ENCODE measurements at regions not wholly inside any gene's neighbourhood (a gene's known extent, or its start where the extent isn't known, plus 50 kb on each side); places are given as distances from the start of the nearest gene placed in this dataset.

DNA sequence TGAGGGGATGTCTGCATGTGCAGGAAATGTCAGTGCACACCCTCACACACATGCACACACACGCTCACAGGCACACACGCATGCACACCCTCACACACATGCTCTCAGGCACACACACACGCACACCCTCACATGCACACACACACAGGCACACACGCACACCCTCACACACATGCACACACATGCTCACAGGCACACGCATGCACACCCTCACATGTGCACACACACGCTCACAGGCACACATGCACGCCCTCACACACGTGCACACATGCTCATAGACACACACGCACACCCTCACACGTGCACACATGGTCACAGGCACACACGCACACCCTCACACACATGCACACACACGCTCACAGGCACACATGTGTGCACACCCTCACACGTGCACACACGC, 77.6 kb upstream of the ZNF469 start:
- H3K4me3 ChIP-seq, result no peak overlapping the region
- no peak overlapping the region for H3K27ac ChIP-seq
- ATAC-seq (no peak), DNase-seq (no peak)
- no peaks in the 10 kb centered on the region for H3K36me3 ChIP-seq (replicated peaks in 1 of 2; ENCODE audit: insufficient read depth in 1 of 2, low read depth in 2 of 2)
- no peaks in the 10 kb centered on the region for H3K4me1 ChIP-seq
- intact Hi-C loops (cut with DNase I), result no loop called here
- 81 to 82% methylated on average over 13 to 14 of the region's 14 CpGs for WGBS, 2 donors
- TF ChIP-seq, protein P1, sequence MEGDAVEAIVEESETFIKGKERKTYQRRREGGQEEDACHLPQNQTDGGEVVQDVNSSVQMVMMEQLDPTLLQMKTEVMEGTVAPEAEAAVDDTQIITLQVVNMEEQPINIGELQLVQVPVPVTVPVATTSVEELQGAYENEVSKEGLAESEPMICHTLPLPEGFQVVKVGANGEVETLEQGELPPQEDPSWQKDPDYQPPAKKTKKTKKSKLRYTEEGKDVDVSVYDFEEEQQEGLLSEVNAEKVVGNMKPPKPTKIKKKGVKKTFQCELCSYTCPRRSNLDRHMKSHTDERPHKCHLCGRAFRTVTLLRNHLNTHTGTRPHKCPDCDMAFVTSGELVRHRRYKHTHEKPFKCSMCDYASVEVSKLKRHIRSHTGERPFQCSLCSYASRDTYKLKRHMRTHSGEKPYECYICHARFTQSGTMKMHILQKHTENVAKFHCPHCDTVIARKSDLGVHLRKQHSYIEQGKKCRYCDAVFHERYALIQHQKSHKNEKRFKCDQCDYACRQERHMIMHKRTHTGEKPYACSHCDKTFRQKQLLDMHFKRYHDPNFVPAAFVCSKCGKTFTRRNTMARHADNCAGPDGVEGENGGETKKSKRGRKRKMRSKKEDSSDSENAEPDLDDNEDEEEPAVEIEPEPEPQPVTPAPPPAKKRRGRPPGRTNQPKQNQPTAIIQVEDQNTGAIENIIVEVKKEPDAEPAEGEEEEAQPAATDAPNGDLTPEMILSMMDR (IDR thresholded peaks at IDR 0.05), result no peak
- no peak for TF ChIP-seq POLR2A (IDR thresholded peaks at IDR 0.05)
- H3K27me3 ChIP-seq, result no peaks in the 10 kb centered on the region
- H3K9me3 ChIP-seq, result no peaks in the 10 kb centered on the region

DNA sequence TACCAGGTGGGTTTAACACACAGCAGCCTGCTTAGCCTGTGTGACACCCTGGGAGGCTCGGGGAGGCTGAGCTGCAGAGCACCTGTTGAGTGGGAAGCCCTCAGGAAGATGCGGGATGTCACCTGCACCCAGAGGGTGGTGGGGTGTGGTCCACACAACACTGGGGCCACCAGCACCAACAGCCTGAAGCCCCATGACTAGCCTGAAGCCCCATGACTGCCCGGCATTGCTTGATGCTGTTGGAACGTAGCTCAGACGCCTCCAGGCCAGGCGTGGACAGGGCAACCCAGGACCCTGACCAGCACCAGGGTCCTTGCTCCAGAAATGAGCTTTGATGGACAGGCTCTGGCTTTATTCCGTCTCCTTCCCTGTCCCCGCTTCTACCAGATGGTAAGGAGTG, 76.3 kb upstream of the ZNF469 start:
- no peaks in the 10 kb centered on the region for H3K27me3 ChIP-seq
- H3K4me1 ChIP-seq, result no peaks in the 10 kb centered on the region
- intact Hi-C loops (cut with DNase I), result no loop called here
- ATAC-seq (no peak), DNase-seq (no peak)
- WGBS, 2 donors, result 84 to 88% methylated on average over 7 to 8 of the region's 8 CpGs
- H3K4me3 ChIP-seq, result no peak overlapping the region
- no peaks in the 10 kb centered on the region for H3K9me3 ChIP-seq
- no peaks in the 10 kb centered on the region for H3K36me3 ChIP-seq (replicated peaks in 1 of 2; ENCODE audit: insufficient read depth in 1 of 2, low read depth in 2 of 2)
- H3K27ac ChIP-seq, result no peak overlapping the region
- TF ChIP-seq, protein P1 (IDR thresholded peaks at IDR 0.05), result no peak
- TF ChIP-seq POLR2A (IDR thresholded peaks at IDR 0.05), result no peak

DNA sequence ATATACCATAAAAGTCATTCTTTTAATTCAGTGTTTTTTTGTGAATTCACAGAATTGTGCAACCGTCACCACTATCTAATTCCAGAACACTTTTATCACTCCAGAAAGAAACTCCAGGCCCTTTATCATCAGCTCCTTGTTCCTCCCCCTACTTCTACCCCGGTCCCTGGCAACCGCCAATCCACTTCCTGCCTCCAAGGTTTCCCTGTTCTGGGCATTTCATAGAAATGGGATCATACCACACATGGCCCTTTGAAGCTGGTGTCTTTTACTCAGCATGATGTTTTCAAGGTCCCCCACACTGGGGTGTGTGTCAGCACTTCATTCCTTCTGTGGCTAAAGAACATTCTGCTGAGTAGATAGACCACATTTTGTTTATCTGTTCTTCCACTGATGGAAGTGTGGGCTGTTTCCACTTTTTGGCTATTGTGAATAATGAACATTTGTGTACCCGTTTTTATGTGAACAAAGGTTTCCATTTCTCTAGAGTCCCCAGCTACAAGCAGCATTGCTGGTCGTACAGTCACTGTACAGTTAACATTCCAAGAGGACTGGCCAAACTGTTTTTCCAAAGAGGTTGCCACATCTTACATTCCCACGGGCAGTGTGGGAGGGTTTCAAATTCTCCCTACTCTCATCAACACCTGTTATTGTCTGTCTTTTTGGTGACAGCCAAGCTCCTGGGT, 75.8 kb upstream of the ZNF469 start:
- Histone ChIP-seq H3K27ac (no peak overlapping the region), H3K36me3 (replicated peaks in 1 of 2; ENCODE audit: insufficient read depth in 1 of 2, low read depth in 2 of 2) (no peaks in the 10 kb centered on the region), H3K4me1 (no peaks in the 10 kb centered on the region), H3K27me3 (no peaks in the 10 kb centered on the region), H3K9me3 (peaks cover 0 to 4% (median 0%) of the 10 kb centered on the region in 3 donors), H3K4me3 (no peak overlapping the region)
- TF ChIP-seq POLR2A (IDR thresholded peaks at IDR 0.05), result no peak
- TF ChIP-seq, protein P1 (IDR thresholded peaks at IDR 0.05), result no peak
- intact Hi-C loops (cut with DNase I), result no loop called here
- DNase-seq (peak in 1 of 4 donors; percentile 20), ATAC-seq (peak; percentile 36)
- whole genome bisulfite sequencing, 2 donors, result 46 to 53% methylated on average over 6 of the region's 6 CpGs

DNA sequence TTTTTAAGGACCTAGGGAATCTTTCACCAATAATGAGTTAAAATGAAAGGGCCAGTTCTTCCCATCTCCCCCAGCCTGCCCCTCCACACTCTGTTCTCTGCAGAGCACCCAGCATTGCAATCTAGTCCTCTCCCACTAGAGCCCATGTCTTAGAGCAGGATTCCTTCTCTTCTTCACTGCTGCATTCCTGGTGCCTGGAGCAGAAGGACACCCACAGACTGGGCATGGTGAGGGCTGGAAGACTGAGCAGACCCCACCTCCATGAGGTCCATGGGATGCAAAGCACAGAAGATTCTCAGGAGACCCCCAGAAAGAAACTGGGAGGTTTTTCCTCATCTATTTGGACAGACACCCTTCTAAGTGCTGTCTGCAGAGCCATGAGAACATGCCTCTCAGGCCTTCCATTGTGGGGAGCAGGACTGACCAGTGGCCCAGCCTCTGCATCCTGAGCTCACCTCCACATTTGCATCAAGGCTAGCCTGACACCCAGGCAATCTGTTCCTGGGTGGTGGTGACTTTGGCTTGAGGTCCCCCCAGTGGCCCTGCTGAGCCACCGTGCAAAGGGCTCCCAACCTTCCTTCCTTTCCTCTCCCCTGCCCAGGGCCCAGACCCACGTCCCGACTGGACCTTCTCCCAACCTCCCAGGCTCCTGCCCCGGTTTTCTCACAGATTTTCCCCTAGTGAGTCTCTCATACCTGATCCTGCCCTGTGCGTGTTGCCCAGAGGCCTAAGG, 74.2 kb upstream of the ZNF469 start:
- DNase-seq (no peak), ATAC-seq (no peak)
- peaks cover 0 to 5% (median 0%) of the 10 kb centered on the region in 3 donors for H3K9me3 ChIP-seq
- no peaks in the 10 kb centered on the region for H3K27me3 ChIP-seq
- no peak overlapping the region for H3K27ac ChIP-seq
- no peaks in the 10 kb centered on the region for H3K4me1 ChIP-seq
- no peaks in the 10 kb centered on the region for H3K36me3 ChIP-seq (replicated peaks in 1 of 2; ENCODE audit: insufficient read depth in 1 of 2, low read depth in 2 of 2)
- 70 to 79% methylated on average over 5 of the region's 5 CpGs for WGBS, 2 donors
- TF ChIP-seq, protein P1 (IDR thresholded peaks at IDR 0.05), result no peak
- no peak for TF ChIP-seq POLR2A (IDR thresholded peaks at IDR 0.05)
- H3K4me3 ChIP-seq, result no peak overlapping the region
- intact Hi-C loops (cut with DNase I), result no loop called here
